ENCODE measurements at regions not wholly inside any gene's neighbourhood (a gene's known extent, or its start where the extent isn't known, plus 50 kb on each side); places are given as distances from the start of the nearest gene placed in this dataset.
"Not testable (repeated sequence)": the region's sequence is repeated elsewhere in the genome, so short reads cannot be mapped to it uniquely, and the experiment has no call there.

- DNase-seq (ENCODE audit: low read depth): no peak
These were observed 147.1 kb upstream of the IFNG-AS1 start for GRCh38 chr12:67842124-67842523.

DNA sequence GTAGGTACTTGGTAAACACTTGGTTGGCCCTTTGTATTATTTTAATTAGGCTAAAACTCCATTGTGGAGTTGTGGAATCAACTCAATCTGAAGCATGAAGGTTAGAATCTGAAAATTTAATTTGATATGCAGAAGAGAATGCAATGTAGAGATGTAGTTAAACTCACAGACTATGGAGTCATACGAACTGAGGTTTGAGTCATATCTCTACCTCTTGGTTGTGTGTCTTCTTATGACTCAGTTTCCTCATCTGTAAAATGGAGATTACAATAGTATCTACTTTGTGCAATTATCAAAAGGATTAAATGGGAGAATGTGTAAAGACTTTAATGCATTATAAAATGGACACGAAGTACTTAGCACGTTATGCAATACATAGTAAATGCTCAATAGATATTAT lies 146.0 kb upstream of the IFNG-AS1 start:
- no peak for DNase-seq (ENCODE audit: low read depth)

- no peak for DNase-seq (ENCODE audit: low read depth)
These were observed 136.5 kb upstream of the IFNG-AS1 start for GRCh38 chr12:67852701-67853100.

- no peak for DNase-seq (ENCODE audit: low read depth)
These were observed 136.0 kb upstream of the IFNG-AS1 start for GRCh38 chr12:67853204-67853603.

DNA sequence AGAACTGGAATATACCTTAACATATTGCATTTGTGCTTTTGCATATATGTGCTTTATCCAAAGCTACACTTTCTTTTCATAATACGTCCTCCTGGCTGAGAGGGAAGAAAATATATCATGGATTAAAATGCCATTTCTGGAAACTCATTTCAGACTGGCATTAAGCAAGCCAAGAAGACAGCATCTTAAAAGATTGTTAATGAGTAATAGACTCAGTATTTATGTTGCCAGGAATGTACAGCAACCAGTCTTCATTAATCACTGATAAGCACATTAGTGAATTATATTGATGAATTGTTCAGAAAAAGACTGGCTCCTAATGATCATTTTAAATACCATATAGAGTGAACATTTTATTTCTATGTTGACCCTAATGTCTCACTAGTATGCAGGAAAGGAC lies 134.9 kb upstream of the IFNG-AS1 start:
- no peak for DNase-seq (ENCODE audit: low read depth)

GRCh38 chr12:67855103-67855502 lies 134.1 kb upstream of the IFNG-AS1 start:
- DNase-seq (ENCODE audit: low read depth): no peak

DNA sequence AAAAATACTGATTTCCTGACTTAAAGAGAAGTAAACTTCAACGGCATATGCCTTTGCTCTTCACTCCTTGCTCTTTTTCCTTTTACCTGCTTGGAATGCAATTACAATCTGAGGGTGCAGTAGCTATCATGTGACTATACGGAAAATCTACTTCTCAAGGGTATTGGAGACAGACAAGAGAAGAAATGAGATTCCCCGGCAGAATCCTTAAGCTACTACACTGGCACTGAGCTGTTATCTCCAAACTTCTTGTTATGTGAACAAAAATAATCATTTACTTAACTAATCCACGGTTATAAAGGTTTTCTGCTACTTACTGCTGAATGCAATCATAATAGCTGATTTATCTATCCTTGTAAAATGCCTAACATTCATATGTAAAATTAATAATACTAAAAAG lies 118.0 kb upstream of the IFNG-AS1 start:
- DNase-seq (ENCODE audit: low read depth): no peak

DNA sequence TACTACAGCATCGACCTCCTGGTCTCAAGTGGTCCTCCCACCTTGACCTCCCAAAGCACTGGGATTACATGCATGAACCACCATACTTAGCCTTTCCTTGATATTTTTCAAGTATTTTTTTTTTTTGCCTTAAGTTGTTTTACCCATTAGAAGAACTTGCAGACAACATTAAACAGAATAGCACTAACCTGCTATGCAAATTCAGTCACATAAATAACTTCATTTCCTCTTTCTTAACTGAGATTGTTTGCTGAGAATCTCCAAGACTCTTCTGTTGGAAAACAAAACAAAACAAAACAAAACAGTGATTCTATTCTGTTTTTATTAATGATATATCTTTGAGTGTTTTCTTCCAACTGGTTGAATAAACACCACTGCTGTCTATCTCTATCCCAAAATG lies 115.9 kb upstream of the IFNG-AS1 start:
- no peak for DNase-seq (ENCODE audit: low read depth)

- no peak for DNase-seq (ENCODE audit: low read depth)
These were observed 112.8 kb upstream of the IFNG-AS1 start for GRCh38 chr12:67876305-67876915.

DNA sequence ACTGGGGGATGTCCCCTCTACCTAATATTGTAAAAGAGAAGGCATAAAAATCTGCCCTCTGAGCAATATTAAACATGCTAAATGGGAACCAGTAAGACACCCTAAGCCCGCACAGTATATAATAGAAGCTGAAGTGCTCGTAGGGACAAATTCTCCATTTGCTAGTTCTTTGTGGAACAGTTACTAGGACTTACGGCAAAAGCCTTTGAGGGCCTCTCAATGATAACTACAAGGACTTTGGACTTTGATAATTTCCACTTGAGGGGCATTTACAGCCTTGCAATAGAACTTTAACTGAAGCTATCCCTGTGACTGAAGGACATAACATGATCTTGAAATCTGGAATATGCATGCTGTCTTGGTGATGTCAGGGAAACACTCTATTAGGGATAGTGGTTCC lies 111.5 kb upstream of the IFNG-AS1 start:
- DNase-seq (ENCODE audit: low read depth): no peak

DNA sequence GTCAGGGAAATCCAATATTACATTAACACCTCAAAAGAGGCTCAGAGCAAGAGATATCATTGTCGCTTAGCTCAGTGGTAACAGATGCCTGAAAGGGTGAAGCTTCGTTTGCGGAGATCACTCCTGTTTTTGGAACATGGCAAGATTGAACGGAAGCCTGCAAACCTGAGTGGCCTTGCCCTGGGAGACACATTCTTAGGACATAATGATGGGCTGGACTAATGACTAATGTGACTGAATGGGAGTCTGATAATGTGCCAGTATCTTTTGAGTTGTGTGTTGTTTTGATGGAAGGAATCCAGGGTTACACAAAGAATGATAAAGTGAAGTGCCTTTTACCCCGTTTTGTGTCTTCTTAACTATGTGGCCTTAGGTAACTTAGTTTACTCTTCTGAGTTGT lies 109.3 kb upstream of the IFNG-AS1 start:
- no peak for DNase-seq (ENCODE audit: low read depth)

- no peak for DNase-seq (ENCODE audit: low read depth)
These were observed 107.7 kb upstream of the IFNG-AS1 start for GRCh38 chr12:67881565-67881964.

GRCh38 chr12:67884596-67884995 lies 104.7 kb upstream of the IFNG-AS1 start:
- no peak for DNase-seq (ENCODE audit: low read depth)

DNA sequence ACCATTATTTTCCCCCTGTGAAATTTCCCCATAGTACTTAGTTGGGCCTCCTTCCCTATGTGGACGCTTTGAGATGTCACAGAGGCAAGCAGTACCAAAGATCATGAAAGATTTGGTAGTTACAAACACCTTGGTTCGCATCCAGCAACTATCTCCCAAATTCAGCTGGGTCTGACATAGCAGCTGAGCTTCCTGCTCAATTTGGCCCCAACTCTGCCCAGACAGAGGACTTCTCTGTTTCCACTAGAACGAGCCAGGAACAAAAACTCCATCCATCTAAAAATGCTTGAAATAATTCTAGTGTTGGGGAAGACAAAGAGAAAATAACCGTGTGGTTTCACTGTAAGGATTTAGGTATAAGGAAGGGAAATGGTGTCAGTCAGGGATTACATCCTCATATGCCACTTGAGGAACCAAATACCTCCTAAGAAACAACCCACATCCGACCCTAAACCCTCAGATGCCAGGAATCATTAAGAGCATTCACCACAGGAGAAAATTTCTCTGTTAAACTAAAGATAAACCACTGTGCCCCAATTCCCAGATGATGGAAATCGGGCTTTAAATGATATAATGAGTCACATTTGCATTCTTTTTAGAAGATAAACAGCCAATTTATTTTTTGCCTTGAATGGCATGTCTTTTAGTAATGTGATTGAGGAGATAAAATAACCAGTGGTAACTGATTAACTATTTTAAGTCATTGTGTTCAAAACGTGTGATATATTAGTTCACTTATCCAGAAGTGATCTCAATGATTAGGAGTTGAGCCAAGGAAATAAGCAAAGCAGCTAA lies 103.7 kb upstream of the IFNG-AS1 start:
- no peak for DNase-seq (ENCODE audit: low read depth)

DNA sequence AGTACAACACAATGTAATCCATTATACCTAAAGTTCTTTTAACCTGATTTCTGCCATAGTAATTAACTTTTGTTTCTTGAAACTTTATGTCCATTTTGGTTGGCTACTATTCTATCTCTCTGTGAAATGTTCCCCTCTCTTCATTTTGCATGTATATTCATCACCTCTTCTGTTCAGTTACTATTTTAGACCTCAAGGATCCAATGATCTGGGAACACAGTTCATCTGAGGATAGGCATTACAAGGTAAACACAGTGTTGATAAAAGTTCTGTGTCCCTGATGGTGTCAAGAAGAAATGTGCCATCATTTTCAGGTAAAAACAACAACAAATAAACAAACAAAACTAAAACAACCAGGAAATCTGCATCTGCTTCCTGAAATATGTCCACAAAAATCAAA lies 102.2 kb upstream of the IFNG-AS1 start:
- DNase-seq (ENCODE audit: low read depth): no peak

DNA sequence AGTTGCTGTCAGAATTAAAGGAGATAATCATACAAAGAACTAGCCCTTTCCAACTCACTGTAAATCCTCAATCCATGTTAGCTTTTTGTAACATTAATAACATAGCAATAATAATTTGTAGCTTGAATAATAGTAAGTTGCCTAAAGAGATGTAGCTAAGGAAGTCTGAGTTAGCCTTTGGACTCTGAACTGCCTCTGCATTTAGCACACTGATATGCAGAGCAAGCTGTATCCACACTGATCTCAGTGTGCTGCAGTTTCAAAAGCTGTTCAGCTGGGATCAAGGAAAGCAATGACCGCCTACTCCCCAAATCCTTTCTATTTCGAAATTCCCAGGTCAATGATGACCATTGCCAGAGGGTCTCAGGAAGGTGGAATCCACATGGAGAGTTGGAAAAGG lies 99.3 kb upstream of the IFNG-AS1 start:
- no peak for DNase-seq (ENCODE audit: low read depth)

DNA sequence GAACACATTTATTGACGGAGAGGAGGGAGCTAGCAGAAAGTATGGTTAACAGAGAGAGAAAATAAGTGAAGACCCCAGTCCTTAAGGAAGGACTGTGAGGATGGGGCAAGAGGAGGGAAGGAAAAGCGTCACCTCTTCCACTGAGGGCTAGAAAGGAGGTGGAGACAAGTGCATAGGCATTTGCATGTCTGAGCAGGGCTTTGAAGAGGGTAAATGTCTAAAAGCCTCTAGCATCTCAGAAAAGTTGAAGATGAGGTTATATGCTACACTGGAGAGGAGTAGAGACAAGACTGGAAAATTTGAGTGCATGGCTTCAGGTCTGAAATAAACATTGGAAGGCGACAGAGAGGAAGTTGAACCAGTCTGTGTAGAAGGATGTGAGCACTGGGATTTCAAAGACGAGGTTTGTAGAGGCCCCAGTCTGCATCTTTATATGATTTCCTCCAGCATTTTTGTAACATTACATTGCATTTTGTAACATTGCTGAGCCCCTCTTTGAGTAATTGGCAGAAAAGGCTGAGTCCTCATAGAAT lies 98.5 kb upstream of the IFNG-AS1 start:
- DNase-seq (ENCODE audit: low read depth): no peak

DNA sequence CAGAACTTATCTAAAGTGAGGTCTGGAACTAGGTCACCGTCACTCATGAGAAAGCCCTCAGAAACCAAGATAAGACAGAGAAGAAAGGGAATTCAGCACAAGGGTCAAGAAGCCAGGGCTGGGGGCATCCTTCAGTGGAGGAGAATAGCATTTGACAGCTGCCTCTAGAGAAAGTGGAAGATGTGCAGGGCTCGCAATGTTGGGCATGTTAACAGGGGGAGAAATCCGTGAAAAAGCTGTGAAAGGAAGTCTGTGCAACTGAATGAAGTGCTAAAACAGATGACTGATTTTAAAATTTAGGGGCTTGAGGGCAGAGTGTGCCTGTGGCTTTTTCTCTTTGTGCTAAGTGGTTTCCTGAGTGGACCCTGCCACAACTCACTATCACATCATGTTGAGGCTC lies 97.7 kb upstream of the IFNG-AS1 start:
- DNase-seq (ENCODE audit: low read depth): no peak

GRCh38 chr12:67892259-67893021 lies 96.8 kb upstream of the IFNG-AS1 start:
- no peak for DNase-seq (ENCODE audit: low read depth)

DNA sequence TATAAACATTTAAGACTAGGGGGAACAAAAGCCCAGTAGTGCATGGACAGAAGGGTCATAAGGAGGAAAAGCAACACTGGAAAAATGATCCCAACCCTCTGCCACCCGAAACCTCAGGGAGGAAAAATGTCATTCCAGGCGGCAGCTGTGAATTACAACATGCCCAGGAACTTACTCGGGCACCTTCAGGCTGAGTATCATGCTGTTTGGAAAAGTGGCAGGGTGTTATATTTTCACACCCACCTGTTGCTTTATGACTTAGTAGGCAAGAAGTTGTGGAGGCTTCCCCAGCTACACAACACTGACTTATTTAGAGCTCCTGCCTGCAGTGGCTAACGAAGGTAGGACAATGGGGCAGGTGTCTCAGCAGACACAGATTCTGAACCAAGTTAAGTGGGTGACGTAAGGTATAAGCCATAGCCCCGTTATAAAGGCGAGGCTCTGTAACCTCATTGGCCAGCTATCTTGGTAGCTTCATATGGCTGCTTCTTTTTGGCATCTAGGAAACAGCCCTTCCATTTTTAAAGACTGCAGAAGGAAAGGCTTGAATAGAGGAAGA lies 96.1 kb upstream of the IFNG-AS1 start:
- DNase-seq (ENCODE audit: low read depth): no peak

DNA sequence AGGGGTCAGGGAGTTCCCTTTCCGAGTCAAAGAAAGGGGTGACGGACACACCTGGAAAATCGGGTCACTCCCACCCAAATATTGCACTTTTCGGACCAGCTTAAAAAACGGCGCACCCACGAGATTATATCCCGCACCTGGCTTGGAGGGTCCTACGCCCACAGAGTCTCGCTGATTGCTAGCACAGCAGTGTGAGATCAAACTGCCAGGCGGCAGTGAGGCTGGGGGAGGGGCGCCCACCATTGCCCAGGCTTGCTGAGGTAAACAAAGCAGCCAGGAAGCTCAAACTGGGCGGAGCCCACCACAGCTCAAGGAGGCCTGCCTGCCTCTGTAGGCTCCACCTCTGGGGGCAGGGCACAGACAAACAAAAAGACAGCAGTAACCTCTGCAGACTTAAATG lies 88.8 kb upstream of the IFNG-AS1 start:
- DNase-seq (ENCODE audit: low read depth): not testable (repeated sequence)

DNA sequence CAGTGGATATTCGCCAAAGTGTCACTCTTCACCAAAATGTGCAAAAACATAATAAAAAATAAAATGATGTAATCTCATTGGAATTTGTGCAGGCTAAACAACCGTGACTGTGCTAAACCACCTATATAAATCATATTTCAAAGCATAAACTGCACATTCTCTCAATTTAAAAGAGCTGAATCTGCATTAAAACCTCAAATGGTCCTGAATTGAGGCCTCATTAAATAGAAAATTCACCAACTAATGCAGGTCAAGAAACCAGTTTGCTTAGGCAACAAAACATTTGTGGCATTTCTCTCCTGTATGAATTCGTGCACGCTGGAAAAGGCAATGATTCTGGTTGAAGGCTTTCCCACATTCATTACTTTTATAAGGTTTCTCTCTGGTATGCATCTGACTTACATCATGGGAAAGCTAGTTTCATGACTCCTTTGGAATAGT lies 80.1 kb upstream of the IFNG-AS1 start:
- DNase-seq (ENCODE audit: low read depth): no peak

DNA sequence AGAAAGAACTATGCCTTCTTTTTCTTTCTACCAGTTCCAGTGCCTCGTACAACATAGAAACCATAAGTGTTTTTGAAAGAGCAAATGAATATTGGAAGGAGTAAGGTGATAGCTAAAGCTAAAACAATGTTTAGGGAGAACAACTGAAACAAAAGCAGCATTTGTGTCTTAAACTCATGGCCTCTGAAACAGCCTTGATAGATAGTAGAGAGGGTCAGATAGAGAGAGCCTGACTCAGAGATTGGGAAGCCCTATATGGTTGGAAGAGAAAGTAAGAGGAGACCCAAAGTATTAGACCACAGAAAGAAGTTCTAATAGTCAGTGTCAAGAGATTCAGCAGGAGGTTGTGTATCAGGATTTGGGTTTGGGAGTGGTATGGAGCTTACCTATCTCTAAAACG lies 79.6 kb upstream of the IFNG-AS1 start:
- no peak for DNase-seq (ENCODE audit: low read depth)
